Iris pigment epithelial cell (primary cell): ENCODE measurements at regions not wholly inside any gene's neighbourhood (a gene's known extent, or its start where the extent isn't known, plus 50 kb on each side); places are given as distances from the start of the nearest gene placed in this dataset.

Experiments used
- DNase-seq: peaks from one replicate; pipeline ENCODE4 v3.0.0-alpha.2; 2011; ENCODE audit warnings: low read depth

DNA sequence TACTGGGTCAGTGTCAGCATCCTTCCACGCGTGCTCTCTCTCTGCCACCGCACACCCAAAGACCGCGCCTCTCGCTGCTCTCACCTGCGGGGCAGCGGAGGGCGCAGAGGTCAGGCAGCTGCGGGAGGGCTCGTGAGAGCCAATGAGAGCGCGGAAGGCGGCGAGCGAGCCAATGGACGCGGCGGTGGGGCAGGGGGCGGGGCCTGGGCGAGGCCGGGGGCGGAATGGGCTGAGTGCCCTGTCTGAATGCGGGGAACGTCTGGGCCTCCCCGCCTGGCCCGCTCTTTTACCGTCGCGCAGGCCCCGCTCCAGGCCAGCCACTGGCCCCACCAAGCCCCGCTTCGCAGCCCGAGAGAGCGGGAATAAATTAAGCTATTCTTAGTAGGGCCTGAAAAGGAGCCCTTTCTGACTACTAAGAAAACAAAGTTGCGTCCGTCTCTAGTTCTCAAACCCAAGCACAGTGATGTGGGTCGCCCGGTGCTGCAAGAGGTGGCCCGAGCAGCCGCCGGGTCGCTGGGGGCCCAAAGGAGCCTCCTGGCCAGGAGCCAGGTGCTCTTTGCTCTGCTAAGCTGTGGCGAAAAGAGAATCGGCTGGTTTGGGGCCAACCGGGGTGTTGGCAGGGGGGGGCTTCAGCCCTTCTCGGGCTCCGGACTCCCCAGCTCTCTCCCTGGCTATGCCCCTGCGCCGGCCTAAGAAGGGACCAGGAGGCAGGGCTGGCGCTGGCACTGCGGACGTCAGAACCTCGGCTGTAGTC is 81.1 kb upstream of the GLI2 start:
- DNase-seq, result no peak

GRCh38 chr2:120656273-120656950 is 79.3 kb upstream of the GLI2 start:
- no peak for DNase-seq

DNA sequence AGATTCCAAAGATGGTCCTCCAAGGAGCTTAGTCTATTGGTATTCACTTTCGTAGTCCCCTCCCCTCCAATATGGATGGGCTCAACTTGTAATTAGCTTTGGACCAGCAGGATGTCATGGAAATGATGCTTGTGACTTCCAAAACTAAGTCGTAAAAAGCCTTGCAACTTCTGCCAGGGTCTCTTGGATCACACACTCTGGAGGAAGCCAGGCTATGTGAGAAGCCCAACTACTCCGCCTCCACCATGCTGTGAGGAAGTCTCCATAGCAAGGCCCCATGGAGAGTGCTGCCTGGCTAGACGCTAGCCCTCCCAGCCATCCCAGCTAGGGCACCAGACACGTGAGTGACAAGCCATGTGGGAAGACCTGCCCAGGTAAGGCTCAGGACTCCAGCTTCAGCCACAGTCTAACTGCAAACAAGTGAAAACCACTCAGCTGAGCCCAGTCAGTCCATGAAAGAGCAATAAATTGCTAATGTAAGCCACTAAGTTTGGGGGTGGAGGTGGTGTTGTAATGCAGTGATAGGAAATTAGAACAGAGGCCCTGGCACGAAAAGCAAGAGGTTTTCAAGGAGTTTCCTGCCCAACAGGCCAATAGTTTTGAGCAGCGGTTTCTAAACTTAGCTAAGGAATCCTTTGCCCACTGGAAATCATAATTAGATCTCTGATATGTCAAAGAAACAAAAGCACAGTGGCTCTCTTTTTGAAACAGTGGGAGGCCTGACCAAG is 77.5 kb upstream of the GLI2 start:
- DNase-seq, result no peak

DNA sequence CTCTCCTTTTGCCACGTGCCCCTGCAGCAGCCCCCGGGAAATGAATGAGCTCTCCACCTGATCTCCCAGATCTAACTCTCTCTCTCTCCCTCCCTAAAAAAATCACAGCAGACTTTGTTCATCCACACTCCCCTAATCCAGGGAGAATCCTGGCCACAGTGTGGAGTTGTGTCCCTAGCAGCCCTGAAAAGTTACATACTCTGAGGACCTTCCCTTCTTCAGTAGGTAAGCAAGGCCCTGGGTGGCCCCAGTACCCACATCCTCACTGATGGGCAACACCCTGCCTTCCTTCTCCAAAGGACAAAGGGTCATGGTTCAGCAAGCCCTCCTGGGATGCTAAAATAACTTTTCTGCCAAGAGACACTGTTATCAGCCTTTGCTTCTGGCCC is 76.9 kb upstream of the GLI2 start:
- no peak for DNase-seq

DNA sequence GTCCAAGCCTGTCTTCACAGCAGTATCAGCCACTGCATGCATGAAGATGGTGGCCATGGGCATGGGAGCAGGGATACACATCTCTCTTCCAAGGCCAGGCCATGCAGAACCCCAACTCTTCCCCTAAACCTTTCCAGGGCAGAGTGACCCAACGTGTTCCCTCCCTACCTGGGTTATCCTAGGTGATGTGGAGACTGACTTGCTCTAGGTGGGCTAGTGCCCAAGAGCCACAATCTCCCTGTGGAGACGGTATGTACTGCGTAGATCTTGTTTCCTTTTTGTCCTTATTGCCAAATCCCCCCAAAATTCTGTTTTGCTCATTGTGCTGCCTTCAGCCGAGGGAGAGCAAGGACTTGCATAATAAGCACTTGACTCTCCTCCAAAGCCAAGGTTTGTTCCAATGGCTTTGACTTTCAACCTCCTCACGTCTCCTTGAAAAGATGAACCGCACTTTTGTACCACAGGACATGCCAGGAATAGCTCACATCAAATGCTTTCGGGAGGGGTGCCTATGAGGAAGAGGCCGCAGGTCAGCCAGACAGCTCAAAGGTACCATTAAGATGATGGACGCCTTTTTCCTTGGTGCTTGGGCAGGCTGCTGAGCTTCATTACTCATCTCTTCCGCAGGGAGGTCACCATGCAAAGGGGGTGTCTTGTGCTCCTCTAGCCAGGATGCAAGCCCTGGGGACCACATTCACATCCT is 76.2 kb upstream of the GLI2 start:
- DNase-seq, result no peak

DNA sequence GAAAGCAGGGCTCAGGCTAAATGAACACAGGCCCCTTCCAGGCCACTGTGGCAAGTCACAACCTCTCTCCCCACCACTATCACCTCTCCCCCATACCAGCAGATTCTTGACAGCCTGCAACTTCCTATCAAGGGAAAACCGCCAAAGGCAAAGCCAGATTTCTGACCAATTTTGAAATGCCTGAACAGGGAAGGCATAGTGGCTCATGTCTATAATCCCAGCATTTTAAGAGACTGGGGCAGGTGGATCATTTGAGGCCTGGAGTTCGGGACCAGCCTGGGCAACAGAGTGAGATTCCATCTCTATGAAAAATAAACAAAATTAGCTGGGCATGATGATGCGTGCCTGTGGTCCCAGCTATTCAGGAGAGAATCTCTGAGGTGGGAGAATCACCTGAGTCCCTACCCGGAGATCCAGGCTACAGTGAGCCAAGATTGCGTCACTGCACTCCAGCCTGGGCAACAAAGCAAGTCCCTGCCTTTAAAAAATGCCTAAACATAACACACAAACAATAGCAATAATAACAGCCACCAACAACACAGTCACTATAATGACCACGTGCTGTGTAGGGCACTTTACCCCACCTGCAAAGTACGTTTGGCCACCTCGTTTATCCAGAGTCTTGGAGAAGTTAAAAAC is 75.5 kb upstream of the GLI2 start:
- DNase-seq, result no peak

DNA sequence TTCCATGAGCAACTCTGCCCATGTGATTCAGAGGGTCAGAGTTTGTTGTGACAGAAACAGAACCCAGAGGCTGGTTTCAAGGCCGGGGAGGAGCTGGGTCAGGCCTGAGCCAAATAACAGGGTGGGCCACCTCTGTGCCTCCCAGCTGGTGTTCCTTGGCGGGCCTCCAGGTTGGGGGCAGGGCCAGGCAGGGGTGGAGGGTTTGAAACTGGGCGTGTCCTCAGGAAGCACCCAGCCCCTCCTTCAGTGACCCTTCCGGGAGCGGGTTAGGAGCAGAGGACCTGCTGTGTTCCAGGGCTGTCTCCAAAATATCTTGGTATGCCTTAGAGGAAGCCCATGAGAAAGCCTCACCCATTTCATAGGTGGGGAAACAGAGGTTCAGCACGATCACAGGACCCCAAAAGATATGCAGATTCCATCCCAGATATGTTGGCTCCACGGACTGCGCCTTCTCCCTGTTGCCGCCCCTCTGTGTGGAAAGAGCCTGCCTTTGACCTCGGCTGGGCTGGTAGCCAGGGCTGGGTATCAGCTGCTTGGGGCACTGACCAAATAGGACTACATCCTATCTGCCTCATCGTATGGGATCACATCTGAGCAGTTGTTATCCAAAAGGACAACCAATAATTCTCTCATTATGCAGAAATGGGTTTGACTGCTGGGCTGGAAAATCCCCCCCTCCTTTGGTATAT is 74.8 kb upstream of the GLI2 start:
- no peak for DNase-seq

- DNase-seq, result no peak
These were observed 74.1 kb upstream of the GLI2 start for GRCh38 chr2:120661551-120661950.

- DNase-seq, result no peak
These were observed 73.6 kb upstream of the GLI2 start for GRCh38 chr2:120662046-120662445.

DNA sequence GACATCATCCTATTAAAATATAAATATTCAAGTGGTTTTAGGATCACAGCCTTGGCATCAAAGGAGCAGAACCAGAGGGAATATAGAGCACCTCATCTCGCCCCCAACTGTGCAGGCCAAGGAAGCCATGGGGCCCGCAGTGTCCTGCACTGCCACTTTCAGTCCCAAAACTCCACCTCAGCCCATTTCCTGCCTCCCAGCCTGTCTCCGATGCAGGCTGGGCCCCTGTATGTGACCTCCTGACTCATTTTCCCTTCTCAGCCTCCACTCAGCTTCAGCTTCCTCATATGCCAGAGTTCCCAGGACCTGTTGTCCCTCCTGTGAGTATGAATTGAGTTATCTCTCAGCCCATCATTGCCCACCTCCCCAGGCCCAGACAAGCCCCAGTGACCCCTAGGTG is 72.9 kb upstream of the GLI2 start:
- no peak for DNase-seq

DNA sequence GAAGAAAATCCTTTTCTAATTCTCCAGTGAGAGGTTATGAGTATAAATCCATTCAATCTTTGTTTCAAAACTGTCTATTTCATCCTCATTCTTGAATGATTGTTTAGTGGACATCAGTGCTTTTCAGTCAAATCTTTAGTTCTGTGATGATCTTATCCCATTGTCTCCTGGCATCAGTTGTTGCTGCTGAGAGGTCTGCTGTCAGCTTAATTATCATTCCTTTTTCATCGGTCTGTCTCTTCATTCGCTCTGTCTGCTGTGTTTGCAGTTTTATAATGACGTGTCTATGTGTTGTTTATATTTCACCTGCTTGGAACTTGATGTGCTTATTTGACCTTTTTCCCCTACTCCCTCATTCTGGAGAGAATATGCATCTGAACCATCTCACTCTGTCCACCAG is 69.2 kb upstream of the GLI2 start:
- no peak for DNase-seq

GRCh38 chr2:120667981-120668380 is 67.7 kb upstream of the GLI2 start:
- no peak for DNase-seq

DNA sequence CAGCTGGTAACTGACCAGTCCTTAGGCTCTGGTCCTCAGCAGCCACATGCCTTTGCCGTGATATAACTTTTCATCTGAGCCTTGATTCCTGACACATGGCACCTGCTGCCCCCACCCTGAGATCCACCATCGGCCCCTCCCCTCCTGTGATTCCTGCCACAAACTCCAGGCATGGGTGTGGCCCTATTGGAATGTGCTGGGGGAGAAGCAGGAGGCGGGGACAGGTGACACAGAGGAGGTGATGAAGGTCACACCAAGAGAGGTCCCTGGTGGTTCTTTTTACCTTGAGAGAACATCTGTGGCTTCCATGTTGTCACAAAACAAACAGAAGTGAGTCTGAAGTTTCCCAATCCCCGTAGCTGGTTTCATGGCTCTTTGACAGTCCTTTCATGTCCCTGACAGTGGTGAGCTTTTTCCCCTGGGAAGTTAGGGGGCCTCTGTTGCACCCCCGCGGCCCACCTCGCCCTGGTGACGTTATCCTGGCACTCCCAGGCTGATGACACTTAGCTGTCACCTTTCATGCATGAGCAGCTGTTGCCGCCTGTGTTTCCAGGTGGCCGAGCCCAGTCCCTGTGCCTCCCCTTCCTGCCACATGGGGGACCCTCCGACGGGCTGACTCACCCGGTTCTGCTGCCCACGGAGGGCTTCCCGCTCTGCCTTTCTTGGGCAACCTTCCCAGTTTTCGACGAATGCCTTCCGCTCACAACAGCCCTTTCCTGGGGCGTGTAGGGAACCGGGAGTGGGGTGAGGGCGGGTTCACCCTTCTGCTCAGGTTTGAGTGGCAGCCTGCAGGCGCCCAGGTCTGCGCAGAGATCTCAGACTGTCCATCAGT is 66.3 kb upstream of the GLI2 start:
- DNase-seq, result peak; percentile 40

- DNase-seq, result no peak
These were observed 65.7 kb upstream of the GLI2 start for GRCh38 chr2:120669971-120670370.

- no peak for DNase-seq
These were observed 65.3 kb upstream of the GLI2 start for GRCh38 chr2:120670371-120670770.

DNA sequence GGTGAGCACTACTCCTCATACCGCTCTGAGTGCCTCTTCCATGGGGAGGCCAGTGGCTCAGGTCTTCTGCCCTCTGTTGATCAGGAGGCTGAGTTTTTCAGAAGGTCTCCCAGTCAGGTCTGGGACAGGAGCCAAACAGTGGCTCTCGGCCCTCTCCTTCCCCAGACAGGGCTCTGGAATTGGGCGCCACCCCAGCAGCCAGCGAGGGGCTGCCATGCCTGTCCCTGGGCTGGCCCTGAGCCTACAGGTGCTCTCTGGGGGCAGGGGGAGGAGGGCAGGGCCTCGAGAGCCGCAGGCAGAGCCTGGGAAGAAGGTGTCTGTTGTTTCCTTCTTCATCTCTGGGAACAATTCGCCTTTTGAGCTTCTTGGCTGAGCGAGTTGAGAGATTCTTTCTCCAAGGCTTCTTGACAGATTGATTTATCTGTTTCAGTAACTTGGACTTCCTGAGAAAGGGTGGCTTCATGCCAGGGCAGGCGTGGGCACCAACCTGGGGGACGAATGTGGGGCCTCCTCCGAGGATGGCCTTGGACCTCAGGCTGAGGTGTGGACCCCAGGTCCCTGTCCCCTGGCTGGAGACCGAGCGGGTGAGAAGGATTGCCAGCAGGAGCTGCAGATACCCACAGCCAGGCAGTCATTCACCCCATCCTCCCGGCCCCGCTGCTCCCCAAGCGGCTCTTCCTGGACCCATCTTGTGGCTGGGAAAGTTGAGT is 64.7 kb upstream of the GLI2 start:
- no peak for DNase-seq

- no peak for DNase-seq
These were observed 63.0 kb upstream of the GLI2 start for GRCh38 chr2:120672526-120673204.

DNA sequence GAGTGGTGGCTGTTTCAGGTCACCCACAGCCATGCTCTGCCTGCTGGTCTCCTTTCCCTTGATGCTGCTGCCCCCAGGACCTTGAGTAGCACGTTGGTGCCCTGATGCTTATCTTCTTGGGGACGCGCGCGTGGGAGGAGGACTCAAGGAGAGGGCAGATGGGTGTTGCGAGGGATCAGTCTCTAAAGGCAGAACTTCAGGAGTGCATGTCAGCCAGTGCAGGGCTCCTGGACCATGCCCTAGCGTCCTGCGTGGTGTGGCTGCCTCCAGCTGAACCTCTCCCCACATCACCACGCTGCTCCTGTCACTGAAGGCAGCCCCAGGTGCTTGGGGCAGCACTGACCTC is 62.5 kb upstream of the GLI2 start:
- no peak for DNase-seq

DNA sequence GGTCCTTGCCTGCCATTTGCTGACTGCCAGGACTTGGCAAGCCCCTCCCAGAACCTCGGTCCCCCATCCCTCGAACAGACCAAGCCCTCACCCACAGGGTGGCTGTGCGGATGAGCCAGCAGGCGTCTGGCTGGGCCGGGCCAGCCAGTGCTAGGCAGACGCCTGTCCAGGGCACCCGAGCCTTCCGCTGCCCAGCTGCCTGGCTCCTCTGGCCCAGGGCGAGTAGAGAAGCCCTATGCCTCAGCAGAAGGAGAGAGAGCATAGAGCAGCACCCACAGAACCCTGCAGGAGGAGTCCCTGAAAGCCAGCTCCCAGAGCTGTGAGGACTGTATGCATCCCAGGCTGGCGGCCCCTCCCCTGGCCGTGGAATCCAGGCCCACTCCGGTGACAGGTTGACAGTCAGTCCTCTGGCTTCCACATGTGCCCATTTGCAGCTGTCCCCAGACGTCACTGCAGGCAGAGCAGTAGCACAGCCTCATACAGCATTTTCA is 62.1 kb upstream of the GLI2 start:
- DNase-seq, result no peak
